HTR-8/SVneo (cell line): ENCODE measurements at regions not wholly inside any gene's neighbourhood (a gene's known extent, or its start where the extent isn't known, plus 50 kb on each side); places are given as distances from the start of the nearest gene placed in this dataset.
A peak's percentile ranks its signal among the peaks of the same experiment; 100 is the strongest.

Experiments used
- DNase-seq: peaks from one replicate; pipeline ENCODE4 v3.0.0; 2011; ENCODE audit warnings: low spot score, mixed read lengths; ENCODE audit not compliant: insufficient read length
- FAIRE-seq: peaks from 2 replicates; lab custom pipeline; 2011; peaks lifted over from hg19 to GRCh38; lab: Jason Lieb, UNC

- DNase-seq (peak; percentile 8), FAIRE-seq (no peak)
Observed at GRCh38 chr7:114026486-114027089, 107.8 kb upstream of the PPP1R3A start.

GRCh38 chr7:114021135-114021534 is 102.3 kb upstream of the PPP1R3A start:
- no peak for DNase-seq
- no peak for FAIRE-seq

- no peak for FAIRE-seq
- no peak for DNase-seq
Observed at GRCh38 chr7:114008696-114009095, 89.9 kb upstream of the PPP1R3A start.

- FAIRE-seq = no peak
- no peak for DNase-seq
Observed at GRCh38 chr7:114007386-114007785, 88.6 kb upstream of the PPP1R3A start.

GRCh38 chr7:113998934-113999333 is 80.1 kb upstream of the PPP1R3A start:
- no peak for FAIRE-seq
- DNase-seq = no peak

GRCh38 chr7:113996405-113996804 is 77.6 kb upstream of the PPP1R3A start:
- FAIRE-seq = no peak
- DNase-seq = no peak

- DNase-seq (no peak), FAIRE-seq (no peak)
Observed at GRCh38 chr7:113986216-113986615, 67.4 kb upstream of the PPP1R3A start.

GRCh38 chr7:113976508-113976907 is 57.7 kb upstream of the PPP1R3A start:
- FAIRE-seq = no peak
- no peak for DNase-seq

- DNase-seq = no peak
- FAIRE-seq = no peak
Observed at GRCh38 chr7:113968713-113969112, 49.9 kb upstream of the PPP1R3A start.
